ENCODE measurements at regions not wholly inside any gene's neighbourhood (a gene's known extent, or its start where the extent isn't known, plus 50 kb on each side); places are given as distances from the start of the nearest gene placed in this dataset.

DNA sequence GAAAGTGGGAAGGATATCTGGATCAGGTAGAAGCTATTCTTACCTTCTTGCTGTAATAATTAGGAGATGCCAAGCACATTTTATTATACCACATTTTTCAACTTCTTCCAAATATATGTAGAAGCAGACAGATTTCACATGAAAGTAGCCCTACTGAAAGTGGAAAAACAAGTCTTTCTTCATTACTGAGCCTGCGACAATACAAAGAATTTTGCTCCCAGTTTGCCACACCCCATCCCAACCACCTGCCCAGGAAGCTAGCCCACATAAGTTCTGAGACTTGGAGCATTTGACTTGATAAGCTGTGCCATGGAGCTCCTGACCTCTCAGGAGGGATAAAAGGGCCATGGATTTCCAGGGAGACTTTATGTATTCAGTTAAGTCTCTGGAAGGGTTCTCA is 249.1 kb upstream of the ADCY2 start:
- TF ChIP-seq, protein P1, sequence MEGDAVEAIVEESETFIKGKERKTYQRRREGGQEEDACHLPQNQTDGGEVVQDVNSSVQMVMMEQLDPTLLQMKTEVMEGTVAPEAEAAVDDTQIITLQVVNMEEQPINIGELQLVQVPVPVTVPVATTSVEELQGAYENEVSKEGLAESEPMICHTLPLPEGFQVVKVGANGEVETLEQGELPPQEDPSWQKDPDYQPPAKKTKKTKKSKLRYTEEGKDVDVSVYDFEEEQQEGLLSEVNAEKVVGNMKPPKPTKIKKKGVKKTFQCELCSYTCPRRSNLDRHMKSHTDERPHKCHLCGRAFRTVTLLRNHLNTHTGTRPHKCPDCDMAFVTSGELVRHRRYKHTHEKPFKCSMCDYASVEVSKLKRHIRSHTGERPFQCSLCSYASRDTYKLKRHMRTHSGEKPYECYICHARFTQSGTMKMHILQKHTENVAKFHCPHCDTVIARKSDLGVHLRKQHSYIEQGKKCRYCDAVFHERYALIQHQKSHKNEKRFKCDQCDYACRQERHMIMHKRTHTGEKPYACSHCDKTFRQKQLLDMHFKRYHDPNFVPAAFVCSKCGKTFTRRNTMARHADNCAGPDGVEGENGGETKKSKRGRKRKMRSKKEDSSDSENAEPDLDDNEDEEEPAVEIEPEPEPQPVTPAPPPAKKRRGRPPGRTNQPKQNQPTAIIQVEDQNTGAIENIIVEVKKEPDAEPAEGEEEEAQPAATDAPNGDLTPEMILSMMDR (IDR thresholded peaks at IDR 0.05): no peak
- no peak for TF ChIP-seq POLR2AphosphoS5 (IDR thresholded peaks at IDR 0.05; ENCODE audit: low read depth, low read length)
- TF ChIP-seq SIN3A (IDR thresholded peaks at IDR 0.05; ENCODE audit: borderline replicate concordance, insufficient read depth, low read depth, low read length): no peak

Measured in Panc1 (cell line).